ENCODE measurements at regions not wholly inside any gene's neighbourhood (a gene's known extent, or its start where the extent isn't known, plus 50 kb on each side); places are given as distances from the start of the nearest gene placed in this dataset.

DNA sequence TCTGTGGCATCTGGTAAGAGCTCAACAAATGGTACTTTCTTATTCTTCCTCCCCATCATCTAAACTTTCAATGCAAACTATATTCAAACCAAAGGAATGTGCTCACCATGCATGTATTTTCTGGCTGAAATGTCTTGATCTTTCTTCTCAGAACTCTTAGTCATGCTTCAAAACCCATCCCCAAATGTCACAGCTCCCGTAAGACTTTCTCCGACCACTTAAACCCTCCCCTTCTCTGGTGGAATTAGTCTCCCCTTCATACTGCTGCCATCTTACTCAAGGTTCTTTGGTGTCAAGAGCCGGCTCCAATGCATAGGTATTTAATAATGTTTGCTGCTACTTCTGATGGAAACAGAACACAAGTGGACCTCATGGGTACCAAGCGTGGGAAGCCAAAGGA, 538.1 kb downstream of the MATN1 start:
- no peaks in the 10 kb centered on the region for H3K9me3 Mint-ChIP-seq (ENCODE audit: low read depth)
- TF ChIP-seq, protein P1, sequence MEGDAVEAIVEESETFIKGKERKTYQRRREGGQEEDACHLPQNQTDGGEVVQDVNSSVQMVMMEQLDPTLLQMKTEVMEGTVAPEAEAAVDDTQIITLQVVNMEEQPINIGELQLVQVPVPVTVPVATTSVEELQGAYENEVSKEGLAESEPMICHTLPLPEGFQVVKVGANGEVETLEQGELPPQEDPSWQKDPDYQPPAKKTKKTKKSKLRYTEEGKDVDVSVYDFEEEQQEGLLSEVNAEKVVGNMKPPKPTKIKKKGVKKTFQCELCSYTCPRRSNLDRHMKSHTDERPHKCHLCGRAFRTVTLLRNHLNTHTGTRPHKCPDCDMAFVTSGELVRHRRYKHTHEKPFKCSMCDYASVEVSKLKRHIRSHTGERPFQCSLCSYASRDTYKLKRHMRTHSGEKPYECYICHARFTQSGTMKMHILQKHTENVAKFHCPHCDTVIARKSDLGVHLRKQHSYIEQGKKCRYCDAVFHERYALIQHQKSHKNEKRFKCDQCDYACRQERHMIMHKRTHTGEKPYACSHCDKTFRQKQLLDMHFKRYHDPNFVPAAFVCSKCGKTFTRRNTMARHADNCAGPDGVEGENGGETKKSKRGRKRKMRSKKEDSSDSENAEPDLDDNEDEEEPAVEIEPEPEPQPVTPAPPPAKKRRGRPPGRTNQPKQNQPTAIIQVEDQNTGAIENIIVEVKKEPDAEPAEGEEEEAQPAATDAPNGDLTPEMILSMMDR (IDR thresholded peaks at IDR 0.05; ENCODE audit: unreplicated experiment) = no peak
- H3K27me3 Mint-ChIP-seq = peaks cover 23% of the 10 kb centered on the region
- no peak for DNase-seq (ENCODE audit: low spot score, unreplicated experiment)
- no peak overlapping the region for H3K27ac Mint-ChIP-seq
- H3K36me3 Mint-ChIP-seq (ENCODE audit: insufficient read depth) = no peaks in the 10 kb centered on the region
- no peaks in the 10 kb centered on the region for H3K4me1 Mint-ChIP-seq (ENCODE audit: low read depth)
- no peak overlapping the region for H3K4me3 Mint-ChIP-seq (ENCODE audit: low read depth)

DNA sequence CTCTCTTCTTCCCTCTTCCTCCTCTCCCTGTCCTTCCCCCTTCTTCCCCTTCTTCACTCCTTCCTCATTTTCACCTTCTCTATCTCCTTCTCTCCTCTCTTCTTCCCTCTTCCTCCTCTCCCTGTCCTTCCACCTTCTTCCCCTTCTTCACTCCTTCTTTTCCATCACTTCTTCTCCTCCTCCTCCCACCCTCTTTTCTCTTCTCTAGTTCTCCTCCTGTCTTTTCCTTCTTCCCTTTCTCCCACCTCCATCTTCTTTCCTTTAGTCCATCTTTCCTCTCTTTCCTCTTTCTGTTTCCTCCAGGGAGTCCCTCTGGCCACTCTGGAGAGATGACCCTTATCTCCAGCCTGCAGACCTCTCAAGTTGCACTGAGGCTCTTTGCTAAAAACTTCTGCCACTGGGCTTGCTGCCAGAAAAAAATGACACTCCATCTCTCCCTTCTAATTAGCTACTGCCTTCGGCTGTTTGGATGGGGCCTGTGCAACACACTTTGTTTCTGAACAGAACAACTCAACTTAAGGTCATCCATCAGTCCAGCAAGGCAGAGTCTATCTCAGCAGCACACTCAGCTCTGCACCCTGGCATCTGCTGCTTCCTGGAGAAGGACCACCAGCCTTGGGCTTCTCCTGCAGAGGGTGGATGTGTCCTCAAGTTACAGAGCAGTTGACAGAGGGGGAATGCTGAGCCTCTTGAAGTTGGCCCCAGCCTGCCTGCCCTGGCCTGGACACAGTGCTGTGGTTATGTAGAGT, 538.8 kb downstream of the MATN1 start:
- H3K4me1 Mint-ChIP-seq (ENCODE audit: low read depth) = no peaks in the 10 kb centered on the region
- DNase-seq (ENCODE audit: low spot score, unreplicated experiment) = no peak
- no peak overlapping the region for H3K4me3 Mint-ChIP-seq (ENCODE audit: low read depth)
- no peaks in the 10 kb centered on the region for H3K36me3 Mint-ChIP-seq (ENCODE audit: insufficient read depth)
- no peak overlapping the region for H3K27ac Mint-ChIP-seq
- TF ChIP-seq, protein P1 (IDR thresholded peaks at IDR 0.05; ENCODE audit: unreplicated experiment) = no peak
- H3K27me3 Mint-ChIP-seq = peaks cover 19% of the 10 kb centered on the region
- H3K9me3 Mint-ChIP-seq (ENCODE audit: low read depth) = no peaks in the 10 kb centered on the region

DNA sequence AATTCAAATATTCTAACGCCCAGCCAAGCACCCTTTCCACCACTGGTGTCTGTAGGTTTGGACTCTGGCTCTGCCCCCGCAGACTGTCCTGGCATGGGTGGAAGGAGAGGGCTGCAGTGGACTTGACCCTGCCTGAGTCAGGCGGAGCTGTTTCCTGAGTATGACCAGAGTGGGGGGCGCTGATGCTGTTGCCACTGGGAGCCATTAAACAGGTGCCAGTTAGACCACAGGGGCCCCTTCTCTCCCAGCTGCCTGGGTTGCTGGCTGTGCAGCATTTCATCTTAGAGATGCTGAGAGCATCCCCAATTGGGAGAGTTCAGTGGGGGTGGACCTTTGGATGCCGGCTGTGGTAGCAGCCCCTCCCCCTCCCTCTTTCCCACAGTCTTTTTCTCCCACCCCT, 539.5 kb downstream of the MATN1 start:
- Mint-ChIP-seq H3K9me3 (ENCODE audit: low read depth) (peaks cover 2% of the 10 kb centered on the region), H3K36me3 (ENCODE audit: insufficient read depth) (peaks cover 2% of the 10 kb centered on the region), H3K27me3 (peaks cover 17% of the 10 kb centered on the region), H3K4me3 (ENCODE audit: low read depth) (no peak overlapping the region), H3K27ac (no peak overlapping the region), H3K4me1 (ENCODE audit: low read depth) (no peaks in the 10 kb centered on the region)
- TF ChIP-seq, protein P1 (IDR thresholded peaks at IDR 0.05; ENCODE audit: unreplicated experiment) = no peak
- DNase-seq (ENCODE audit: low spot score, unreplicated experiment) = no peak

DNA sequence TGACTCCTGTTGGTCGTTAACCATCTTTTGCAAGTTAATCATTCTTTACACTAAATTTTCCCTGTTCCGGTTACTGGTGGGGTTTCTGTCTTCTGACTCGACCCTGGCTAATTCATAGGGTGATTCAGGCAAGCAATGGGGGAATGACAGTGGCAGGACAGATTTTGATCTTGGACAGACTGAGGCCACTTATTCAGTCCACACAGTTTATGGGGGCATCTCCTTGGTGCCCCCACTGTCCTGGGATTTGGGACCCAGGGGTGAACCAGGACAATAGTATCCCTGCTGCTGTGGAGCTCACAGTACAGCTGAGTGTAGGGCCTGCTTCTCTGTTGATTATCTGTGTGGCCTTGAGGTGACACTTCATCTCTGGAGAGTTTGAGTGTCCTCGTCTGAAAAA, 540.4 kb downstream of the MATN1 start:
- Mint-ChIP-seq H3K36me3 (ENCODE audit: insufficient read depth) (peaks cover 2% of the 10 kb centered on the region), H3K27ac (no peak overlapping the region), H3K4me3 (ENCODE audit: low read depth) (no peak overlapping the region), H3K9me3 (ENCODE audit: low read depth) (peaks cover 2% of the 10 kb centered on the region), H3K27me3 (peaks cover 12% of the 10 kb centered on the region), H3K4me1 (ENCODE audit: low read depth) (no peaks in the 10 kb centered on the region)
- TF ChIP-seq, protein P1 (IDR thresholded peaks at IDR 0.05; ENCODE audit: unreplicated experiment) = no peak
- DNase-seq (ENCODE audit: low spot score, unreplicated experiment) = no peak

DNA sequence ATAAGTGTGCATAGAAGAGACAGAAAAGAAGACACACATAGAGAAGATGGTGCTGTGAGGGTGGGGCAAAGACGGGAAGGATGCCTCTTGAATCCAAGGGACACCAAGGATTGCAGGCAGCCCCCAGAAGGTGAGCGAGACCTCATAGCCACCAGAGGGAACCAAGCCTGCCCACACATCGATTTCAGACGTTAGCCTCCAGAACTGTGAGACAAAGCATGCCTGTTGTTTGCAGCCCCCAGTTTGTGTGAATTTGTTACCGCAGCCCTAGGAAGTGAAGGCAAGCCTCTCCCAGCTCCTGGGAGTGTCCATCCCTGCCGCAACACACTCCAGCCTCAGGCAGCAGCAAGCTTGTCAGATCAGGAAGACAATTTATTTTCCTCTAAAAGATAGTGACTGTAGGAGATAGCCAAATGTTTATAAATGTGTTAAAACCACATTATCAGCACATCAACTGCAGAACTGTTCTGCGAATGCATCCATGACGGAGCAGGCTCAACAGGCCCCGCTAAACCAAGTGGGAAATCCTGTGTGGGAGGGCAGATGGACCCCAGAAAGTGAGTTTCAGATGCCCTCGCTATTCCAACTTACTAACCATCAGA, 543.3 kb downstream of the MATN1 start:
- TF ChIP-seq, protein P1 (IDR thresholded peaks at IDR 0.05; ENCODE audit: unreplicated experiment) = no peak
- DNase-seq (ENCODE audit: low spot score, unreplicated experiment) = no peak
- Mint-ChIP-seq H3K27ac (no peak overlapping the region), H3K4me3 (ENCODE audit: low read depth) (no peak overlapping the region), H3K27me3 (peaks cover 11% of the 10 kb centered on the region), H3K9me3 (ENCODE audit: low read depth) (peaks cover 2% of the 10 kb centered on the region), H3K36me3 (ENCODE audit: insufficient read depth) (peaks cover 2% of the 10 kb centered on the region), H3K4me1 (ENCODE audit: low read depth) (peaks cover 1% of the 10 kb centered on the region)

Data from progenitor cell of endocrine pancreas (in vitro differentiated cells).